ENCODE measurements at regions not wholly inside any gene's neighbourhood (a gene's known extent, or its start where the extent isn't known, plus 50 kb on each side); places are given as distances from the start of the nearest gene placed in this dataset.

DNA sequence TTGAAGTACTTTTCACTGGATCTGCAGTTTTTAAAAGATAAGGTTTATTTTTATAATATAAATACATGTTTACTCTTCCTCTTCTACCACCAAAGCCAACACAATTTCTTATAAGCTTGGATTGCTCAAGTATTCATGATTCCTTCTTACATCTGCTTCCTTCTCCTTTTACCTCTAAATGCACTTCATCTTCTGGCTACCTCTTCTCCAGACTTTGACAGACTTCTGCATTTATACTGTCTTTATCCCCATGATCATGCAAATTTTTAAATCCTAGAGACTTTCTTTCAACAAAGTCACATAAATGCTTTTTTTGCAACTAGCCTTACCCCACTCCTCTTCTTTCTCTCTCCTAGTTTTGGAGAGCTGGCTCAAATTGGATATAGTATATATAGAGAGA, 142.9 kb downstream of the TFAP2B start:
- Histone ChIP-seq H3K4me1 (ENCODE audit: insufficient read depth) (no peaks in the 10 kb centered on the region), H3K4me2 (no peak overlapping the region), H3K36me3 (ENCODE audit: insufficient read depth) (no peaks in the 10 kb centered on the region), H3K9me2 (ENCODE audit: insufficient read depth) (no peaks in the 10 kb centered on the region), H3F3A (replicated peaks; ENCODE audit: low read depth) (no peaks in the 10 kb centered on the region), H3K4me3 (no peak overlapping the region), H2AFZ (no peak overlapping the region), H3K27ac (ENCODE audit: low read depth) (no peak overlapping the region), H4K20me1 (replicated peaks; ENCODE audit: insufficient read depth) (no peaks in the 10 kb centered on the region), H3K27me3 (ENCODE audit: insufficient read depth) (no peaks in the 10 kb centered on the region), H3K79me2 (replicated peaks; ENCODE audit: insufficient read depth) (no peaks in the 10 kb centered on the region)
- Mint-ChIP-seq H3K27me3 (ENCODE audit: insufficient read depth, low read depth, poor library complexity) (no peaks in the 10 kb centered on the region), H3K4me1 (no peaks in the 10 kb centered on the region), H3K9me3 (no peaks in the 10 kb centered on the region), H3K4me3 (no peak overlapping the region), H3K27ac (no peak overlapping the region), H3K36me3 (ENCODE audit: low read depth) (no peaks in the 10 kb centered on the region)
- DNase-seq (ENCODE audit: low spot score) (no peak), ATAC-seq (no peak)
- TF ChIP-seq STAT1 (IDR thresholded peaks at IDR 0.05; ENCODE audit: unreplicated experiment) (no peak), JUNB (IDR thresholded peaks at IDR 0.05; ENCODE audit: unreplicated experiment) (no peak), EZH2 (IDR thresholded peaks at IDR 0.05; ENCODE audit: low read depth, unreplicated experiment) (no peak), ZNF114 (CRISPR knock-in tag; IDR thresholded peaks at IDR 0.05) (no peak), CREB1 (CRISPR knock-in tag; IDR thresholded peaks at IDR 0.05; ENCODE audit: low read depth) (no peak), REST (IDR thresholded peaks at IDR 0.05; ENCODE audit: unreplicated experiment) (no peak)
- TF ChIP-seq, protein P1, sequence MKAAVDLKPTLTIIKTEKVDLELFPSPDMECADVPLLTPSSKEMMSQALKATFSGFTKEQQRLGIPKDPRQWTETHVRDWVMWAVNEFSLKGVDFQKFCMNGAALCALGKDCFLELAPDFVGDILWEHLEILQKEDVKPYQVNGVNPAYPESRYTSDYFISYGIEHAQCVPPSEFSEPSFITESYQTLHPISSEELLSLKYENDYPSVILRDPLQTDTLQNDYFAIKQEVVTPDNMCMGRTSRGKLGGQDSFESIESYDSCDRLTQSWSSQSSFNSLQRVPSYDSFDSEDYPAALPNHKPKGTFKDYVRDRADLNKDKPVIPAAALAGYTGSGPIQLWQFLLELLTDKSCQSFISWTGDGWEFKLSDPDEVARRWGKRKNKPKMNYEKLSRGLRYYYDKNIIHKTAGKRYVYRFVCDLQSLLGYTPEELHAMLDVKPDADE (IDR thresholded peaks at IDR 0.05) = no peak
- TF ChIP-seq, protein P2, sequence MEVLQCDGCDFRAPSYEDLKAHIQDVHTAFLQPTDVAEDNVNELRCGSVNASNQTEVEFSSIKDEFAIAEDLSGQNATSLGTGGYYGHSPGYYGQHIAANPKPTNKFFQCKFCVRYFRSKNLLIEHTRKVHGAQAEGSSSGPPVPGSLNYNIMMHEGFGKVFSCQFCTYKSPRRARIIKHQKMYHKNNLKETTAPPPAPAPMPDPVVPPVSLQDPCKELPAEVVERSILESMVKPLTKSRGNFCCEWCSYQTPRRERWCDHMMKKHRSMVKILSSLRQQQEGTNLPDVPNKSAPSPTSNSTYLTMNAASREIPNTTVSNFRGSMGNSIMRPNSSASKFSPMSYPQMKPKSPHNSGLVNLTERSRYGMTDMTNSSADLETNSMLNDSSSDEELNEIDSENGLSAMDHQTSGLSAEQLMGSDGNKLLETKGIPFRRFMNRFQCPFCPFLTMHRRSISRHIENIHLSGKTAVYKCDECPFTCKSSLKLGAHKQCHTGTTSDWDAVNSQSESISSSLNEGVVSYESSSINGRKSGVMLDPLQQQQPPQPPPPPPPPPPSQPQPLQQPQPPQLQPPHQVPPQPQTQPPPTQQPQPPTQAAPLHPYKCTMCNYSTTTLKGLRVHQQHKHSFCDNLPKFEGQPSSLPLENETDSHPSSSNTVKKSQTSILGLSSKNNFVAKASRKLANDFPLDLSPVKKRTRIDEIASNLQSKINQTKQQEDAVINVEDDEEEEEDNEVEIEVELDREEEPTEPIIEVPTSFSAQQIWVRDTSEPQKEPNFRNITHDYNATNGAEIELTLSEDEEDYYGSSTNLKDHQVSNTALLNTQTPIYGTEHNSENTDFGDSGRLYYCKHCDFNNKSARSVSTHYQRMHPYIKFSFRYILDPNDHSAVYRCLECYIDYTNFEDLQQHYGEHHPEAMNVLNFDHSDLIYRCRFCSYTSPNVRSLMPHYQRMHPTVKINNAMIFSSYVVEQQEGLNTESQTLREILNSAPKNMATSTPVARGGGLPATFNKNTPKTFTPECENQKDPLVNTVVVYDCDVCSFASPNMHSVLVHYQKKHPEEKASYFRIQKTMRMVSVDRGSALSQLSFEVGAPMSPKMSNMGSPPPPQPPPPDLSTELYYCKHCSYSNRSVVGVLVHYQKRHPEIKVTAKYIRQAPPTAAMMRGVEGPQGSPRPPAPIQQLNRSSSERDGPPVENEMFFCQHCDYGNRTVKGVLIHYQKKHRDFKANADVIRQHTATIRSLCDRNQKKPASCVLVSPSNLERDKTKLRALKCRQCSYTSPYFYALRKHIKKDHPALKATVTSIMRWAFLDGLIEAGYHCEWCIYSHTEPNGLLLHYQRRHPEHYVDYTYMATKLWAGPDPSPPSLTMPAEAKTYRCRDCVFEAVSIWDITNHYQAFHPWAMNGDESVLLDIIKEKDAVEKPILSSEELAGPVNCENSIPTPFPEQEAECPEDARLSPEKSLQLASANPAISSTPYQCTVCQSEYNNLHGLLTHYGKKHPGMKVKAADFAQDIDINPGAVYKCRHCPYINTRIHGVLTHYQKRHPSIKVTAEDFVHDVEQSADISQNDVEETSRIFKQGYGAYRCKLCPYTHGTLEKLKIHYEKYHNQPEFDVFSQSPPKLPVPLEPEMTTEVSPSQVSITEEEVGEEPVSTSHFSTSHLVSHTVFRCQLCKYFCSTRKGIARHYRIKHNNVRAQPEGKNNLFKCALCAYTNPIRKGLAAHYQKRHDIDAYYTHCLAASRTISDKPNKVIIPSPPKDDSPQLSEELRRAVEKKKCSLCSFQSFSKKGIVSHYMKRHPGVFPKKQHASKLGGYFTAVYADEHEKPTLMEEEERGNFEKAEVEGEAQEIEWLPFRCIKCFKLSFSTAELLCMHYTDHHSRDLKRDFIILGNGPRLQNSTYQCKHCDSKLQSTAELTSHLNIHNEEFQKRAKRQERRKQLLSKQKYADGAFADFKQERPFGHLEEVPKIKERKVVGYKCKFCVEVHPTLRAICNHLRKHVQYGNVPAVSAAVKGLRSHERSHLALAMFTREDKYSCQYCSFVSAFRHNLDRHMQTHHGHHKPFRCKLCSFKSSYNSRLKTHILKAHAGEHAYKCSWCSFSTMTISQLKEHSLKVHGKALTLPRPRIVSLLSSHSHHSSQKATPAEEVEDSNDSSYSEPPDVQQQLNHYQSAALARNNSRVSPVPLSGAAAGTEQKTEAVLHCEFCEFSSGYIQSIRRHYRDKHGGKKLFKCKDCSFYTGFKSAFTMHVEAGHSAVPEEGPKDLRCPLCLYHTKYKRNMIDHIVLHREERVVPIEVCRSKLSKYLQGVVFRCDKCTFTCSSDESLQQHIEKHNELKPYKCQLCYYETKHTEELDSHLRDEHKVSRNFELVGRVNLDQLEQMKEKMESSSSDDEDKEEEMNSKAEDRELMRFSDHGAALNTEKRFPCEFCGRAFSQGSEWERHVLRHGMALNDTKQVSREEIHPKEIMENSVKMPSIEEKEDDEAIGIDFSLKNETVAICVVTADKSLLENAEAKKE (CRISPR knock-in tag; IDR thresholded peaks at IDR 0.05) = no peak
